H9 (cell line): ENCODE measurements at regions not wholly inside any gene's neighbourhood (a gene's known extent, or its start where the extent isn't known, plus 50 kb on each side); places are given as distances from the start of the nearest gene placed in this dataset.

Experiments used
- DNase-seq: peaks from one replicate; pipeline ENCODE4 v3.0.0-alpha.2; 2017
- H2AFZ ChIP-seq: one replicate; pipeline ENCODE4 v1.6.1; 2013; ENCODE audit warnings: mild to moderate bottlenecking, low read length, control low read depth, moderate library complexity
- H2AK5ac ChIP-seq: 2 replicates; pipeline ENCODE4 v1.6.1; 2013; ENCODE audit warnings: low read length, control low read depth, mixed read lengths; ENCODE audit not compliant: insufficient read length
- H2BK120ac ChIP-seq: one replicate; pipeline ENCODE4 v1.6.1; 2013; ENCODE audit warnings: low read depth, mild to moderate bottlenecking, low read length, control low read depth, inconsistent platforms; ENCODE audit not compliant: poor library complexity, severe bottlenecking
- H2BK12ac ChIP-seq: 2 replicates; pipeline ENCODE4 v1.6.1; 2013; ENCODE audit warnings: low read length, control low read depth, mixed read lengths, low read depth; ENCODE audit not compliant: insufficient read length
- H2BK15ac ChIP-seq: 2 replicates; pipeline ENCODE4 v1.6.1; 2013; ENCODE audit warnings: low read depth, low read length, control low read depth
- H2BK20ac ChIP-seq: one replicate; pipeline ENCODE4 v1.6.1; 2013; ENCODE audit warnings: low read depth, mild to moderate bottlenecking, low read length, control low read depth, inconsistent platforms; ENCODE audit not compliant: poor library complexity, severe bottlenecking
- H2BK5ac ChIP-seq: 2 replicates; pipeline ENCODE4 v1.6.1; 2013; ENCODE audit warnings: low read length, control low read depth, mixed read lengths; ENCODE audit not compliant: insufficient read length
- H3K14ac ChIP-seq: 2 replicates; pipeline ENCODE4 v1.6.1; 2013; ENCODE audit warnings: low read length, control low read depth; ENCODE audit not compliant: insufficient read depth
- H3K18ac ChIP-seq: 2 replicates; pipeline ENCODE4 v1.6.1; 2013; ENCODE audit warnings: low read depth, mild to moderate bottlenecking, mixed read lengths, low read length, control low read depth; ENCODE audit not compliant: insufficient read length
- H3K23ac ChIP-seq: 2 replicates; pipeline ENCODE4 v1.6.1; 2013; ENCODE audit warnings: low read length, control low read depth, mixed read lengths, low read depth; ENCODE audit not compliant: insufficient read length
- H3K23me2 ChIP-seq: 2 replicates; pipeline ENCODE4 v1.6.1; 2013; ENCODE audit warnings: low read depth, mild to moderate bottlenecking, mixed read lengths, low read length, control low read depth; ENCODE audit not compliant: insufficient read length, poor library complexity, severe bottlenecking
- H3K27ac ChIP-seq: 2 replicates; pipeline ENCODE4 v1.5.1; 2013; ENCODE audit warnings: low read length, control low read depth, mixed read lengths, low read depth; ENCODE audit not compliant: insufficient read length
- H3K27me3 ChIP-seq: 2 replicates; pipeline ENCODE4 v1.6.1; 2013; ENCODE audit warnings: low read length, control low read depth, inconsistent platforms; ENCODE audit not compliant: insufficient read depth
- H3K4ac ChIP-seq: 2 replicates; pipeline ENCODE4 v1.6.1; 2013; ENCODE audit warnings: low read depth, mild to moderate bottlenecking, control low read depth, inconsistent platforms, low read length, moderate library complexity
- H3K4me1 ChIP-seq: 2 replicates; pipeline ENCODE4 v1.6.1; 2013; ENCODE audit warnings: low read length, control low read depth, inconsistent platforms; ENCODE audit not compliant: insufficient read depth
- H3K4me2 ChIP-seq: 2 replicates; pipeline ENCODE4 v1.6.1; 2013; ENCODE audit warnings: low read length, control low read depth, mixed read lengths; ENCODE audit not compliant: insufficient read length, insufficient read depth
- H3K56ac ChIP-seq: 2 replicates; pipeline ENCODE4 v1.6.1; 2013; ENCODE audit warnings: low read depth, mild to moderate bottlenecking, mixed read lengths, low read length, control low read depth; ENCODE audit not compliant: insufficient read length
- H3K79me1 ChIP-seq: 2 replicates; pipeline ENCODE4 v1.6.1; 2013; ENCODE audit warnings: low read depth, mild to moderate bottlenecking, moderate library complexity, low read length, control low read depth, inconsistent platforms; ENCODE audit not compliant: insufficient read depth, poor library complexity, severe bottlenecking
- H3K79me2 ChIP-seq: 2 replicates; pipeline ENCODE4 v1.6.1; 2013; ENCODE audit warnings: low read length, control low read depth, inconsistent platforms; ENCODE audit not compliant: insufficient read depth
- H3K9ac ChIP-seq: 2 replicates; pipeline ENCODE4 v1.6.1; 2013; ENCODE audit warnings: low read length, control low read depth, mixed read lengths; ENCODE audit not compliant: insufficient read length; ENCODE audit errors: extremely low read depth
- H3K9me3 ChIP-seq: one replicate; pipeline ENCODE4 v1.6.1; 2013; ENCODE audit warnings: low read depth, low read length, inconsistent platforms; ENCODE audit not compliant: control insufficient read depth
- H3T11ph ChIP-seq: one replicate; pipeline ENCODE4 v1.6.1; 2013; ENCODE audit warnings: mild to moderate bottlenecking, low read length, control low read depth, inconsistent platforms
- H4K20me1 ChIP-seq: one replicate; pipeline ENCODE4 v1.6.1; 2013; ENCODE audit not compliant: control insufficient read depth, insufficient read length, insufficient read depth
- H4K5ac ChIP-seq: 2 replicates; pipeline ENCODE4 v1.6.1; 2013; ENCODE audit warnings: low read depth, mild to moderate bottlenecking, mixed read lengths, low read length, control low read depth; ENCODE audit not compliant: insufficient read length
- H4K8ac ChIP-seq: replicated peaks from 2 replicates; pipeline ENCODE4 v1.6.1; 2013; ENCODE audit warnings: low read length, control low read depth, mixed read lengths, low read depth; ENCODE audit not compliant: insufficient read length
- H4K91ac ChIP-seq: 2 replicates; pipeline ENCODE4 v1.6.1; 2013; ENCODE audit warnings: low read depth, mild to moderate bottlenecking, moderate library complexity, mixed read lengths, low read length, control low read depth; ENCODE audit not compliant: insufficient read length
- H3K27ac Mint-ChIP-seq, 3 experiments: 2 replicates in 2 of 3; 3 replicates in 1 of 3; pipeline ENCODE4 v1.8.0; 2020 to 2021; ENCODE audit warnings: mixed read lengths in 3 of 3, mild to moderate bottlenecking in 1 of 3, moderate library complexity in 1 of 3
- H3K27me3 Mint-ChIP-seq: 2 replicates; pipeline ENCODE4 v1.8.0; 2021; ENCODE audit warnings: low read depth, mild to moderate bottlenecking, moderate library complexity, mixed read lengths
- H3K36me3 Mint-ChIP-seq, 3 experiments: 2 replicates in 2 of 3; 3 replicates in 1 of 3; pipeline ENCODE4 v1.8.0; 2020 to 2021; ENCODE audit warnings: low read depth in 3 of 3, mixed read lengths in 3 of 3; ENCODE audit not compliant: insufficient read depth in 1 of 3
- H3K4me1 Mint-ChIP-seq, 2 experiments: 2 replicates each; pipeline ENCODE4 v1.8.0; 2020; ENCODE audit warnings: mixed read lengths in 2 of 2
- H3K4me3 Mint-ChIP-seq, 2 experiments: 2 replicates in 1 of 2; 3 replicates in 1 of 2; pipeline ENCODE4 v1.8.0; 2020 to 2021; ENCODE audit warnings: mild to moderate bottlenecking in 2 of 2, mixed read lengths in 2 of 2, moderate library complexity in 1 of 2
- H3K9me3 Mint-ChIP-seq, 2 experiments: 2 replicates in 1 of 2; 3 replicates in 1 of 2; pipeline ENCODE4 v1.8.0; 2020; ENCODE audit warnings: mild to moderate bottlenecking in 2 of 2, mixed read lengths in 2 of 2, moderate library complexity in 1 of 2
- CTCF ChIP-seq: fragments of 200-600 bp; sonication (generic); conservative IDR thresholded peaks from 3 replicates; pipeline ENCODE4 v1.8.0; 2021; ENCODE audit warnings: antibody characterized with exemption, mild to moderate bottlenecking
- WGBS: extraction: QIAGEN DNeasy Blood & Tissue Kit; methylation state at CpG from one replicate; pipeline ENCODE4 v1.1.7; 2013; ENCODE audit warnings: missing lambda C conversion rate, low lambda C conversion rate, mixed read lengths; ENCODE audit not compliant: insufficient read length; ENCODE audit errors: extremely low coverage; 5-methylcytosine and 5-hydroxymethylcytosine counted together

- Histone ChIP-seq H2BK20ac (no peak overlapping the region), H3K14ac (no peak overlapping the region), H3K56ac (no peak overlapping the region), H3K18ac (no peak overlapping the region), H2BK120ac (no peak overlapping the region), H2BK5ac (no peak overlapping the region), H3K4me2 (no peak overlapping the region), H3K4me1 (no peaks in the 10 kb centered on the region), H4K20me1 (no peaks in the 10 kb centered on the region), H3K9me3 (no peaks in the 10 kb centered on the region), H3K4ac (no peak overlapping the region), H3K23me2 (no peaks in the 10 kb centered on the region), H2AFZ (no peak overlapping the region), H2BK12ac (no peak overlapping the region), H3K27ac (no peak overlapping the region), H4K91ac (no peak overlapping the region), H4K5ac (no peak overlapping the region), H2BK15ac (no peak overlapping the region), H2AK5ac (no peak overlapping the region), H3K79me2 (no peaks in the 10 kb centered on the region), H3K79me1 (no peaks in the 10 kb centered on the region), H4K8ac (no peak overlapping the region), H3T11ph (no peak overlapping the region), H3K9ac (no peak overlapping the region), H3K23ac (no peak overlapping the region), H3K27me3 (no peaks in the 10 kb centered on the region)
- Mint-ChIP-seq H3K4me3 (no peak overlapping the region), H3K27ac (no peak overlapping the region), H3K4me1 (no peaks in the 10 kb centered on the region), H3K36me3 (no peaks in the 10 kb centered on the region), H3K9me3 (no peaks in the 10 kb centered on the region), H3K27me3 (no peaks in the 10 kb centered on the region)
- DNase-seq = no peak
- no CpG with 5 or more reads among the region's 2 CpGs for WGBS
- no peak for TF ChIP-seq CTCF
Measured at GRCh38 chr3:26422415-26422814, 200.2 kb upstream of the LRRC3B start.
